Spleen (tissue), 7 donors: ENCODE measurements at regions not wholly inside any gene's neighbourhood (a gene's known extent, or its start where the extent isn't known, plus 50 kb on each side); places are given as distances from the start of the nearest gene placed in this dataset.

ENCODE experiments used
- CTCF ChIP-seq, 11 experiments: fragments of 200-600 bp in 7 of 11; fragments of 450-650 bp in 4 of 11; sonication (generic) in 4 of 11; IDR thresholded peaks in 8 of 11; conservative IDR thresholded peaks in 3 of 11; 1 replicate in 7 of 11; 2 replicates in 4 of 11; pipeline versions ENCODE4 v1.4.0 to v1.8.0; 2016 to 2021; ENCODE audit warnings: antibody characterized with exemption in 11 of 11, inconsistent platforms in 4 of 11, mild to moderate bottlenecking in 1 of 11
- POLR2A ChIP-seq, 3 donors: fragments of 450-650 bp; IDR thresholded peaks; one replicate each; pipeline ENCODE4 v1.5.1; 2017; ENCODE audit warnings: antibody characterized with exemption in 3 of 3, mild to moderate bottlenecking in 1 of 3
- POLR2AphosphoS5 ChIP-seq, 3 donors: sonication (generic); formaldehyde crosslinking; IDR thresholded peaks; one replicate each; pipeline ENCODE4 v1.5.1; 2017; ENCODE audit warnings: antibody characterized with exemption in 3 of 3
- donor health status: DM: no; HTN: no; CAD: no; lungs with moderate emphysema.
- donor health status: DM: no; HTN: no; CAD: no.
- donor health status: DM: no; HTN: no; CAD: no.

- TF ChIP-seq CTCF (IDR thresholded peaks at IDR 0.05 in 8 of 11, conservative IDR thresholded peaks at IDR 0.05 in 3 of 11) (no peak), POLR2A (IDR thresholded peaks at IDR 0.05) (no peak), POLR2AphosphoS5 (IDR thresholded peaks at IDR 0.05) (no peak)
Measured at GRCh38 chr13:76741624-76742023, 144.6 kb downstream of the KCTD12 start.
